ENCODE measurements at regions not wholly inside any gene's neighbourhood (a gene's known extent, or its start where the extent isn't known, plus 50 kb on each side); places are given as distances from the start of the nearest gene placed in this dataset.
"Not testable (repeated sequence)": the region's sequence is repeated elsewhere in the genome, so short reads cannot be mapped to it uniquely, and the experiment has no call there.

GRCh38 chr3:135649361-135649760, 316.2 kb upstream of the PPP2R3A start:
- no peak for DNase-seq (ENCODE audit: low read depth)
- H3K4me3 ChIP-seq (ENCODE audit: low read length): no peak overlapping the region
- TF ChIP-seq, protein P1, sequence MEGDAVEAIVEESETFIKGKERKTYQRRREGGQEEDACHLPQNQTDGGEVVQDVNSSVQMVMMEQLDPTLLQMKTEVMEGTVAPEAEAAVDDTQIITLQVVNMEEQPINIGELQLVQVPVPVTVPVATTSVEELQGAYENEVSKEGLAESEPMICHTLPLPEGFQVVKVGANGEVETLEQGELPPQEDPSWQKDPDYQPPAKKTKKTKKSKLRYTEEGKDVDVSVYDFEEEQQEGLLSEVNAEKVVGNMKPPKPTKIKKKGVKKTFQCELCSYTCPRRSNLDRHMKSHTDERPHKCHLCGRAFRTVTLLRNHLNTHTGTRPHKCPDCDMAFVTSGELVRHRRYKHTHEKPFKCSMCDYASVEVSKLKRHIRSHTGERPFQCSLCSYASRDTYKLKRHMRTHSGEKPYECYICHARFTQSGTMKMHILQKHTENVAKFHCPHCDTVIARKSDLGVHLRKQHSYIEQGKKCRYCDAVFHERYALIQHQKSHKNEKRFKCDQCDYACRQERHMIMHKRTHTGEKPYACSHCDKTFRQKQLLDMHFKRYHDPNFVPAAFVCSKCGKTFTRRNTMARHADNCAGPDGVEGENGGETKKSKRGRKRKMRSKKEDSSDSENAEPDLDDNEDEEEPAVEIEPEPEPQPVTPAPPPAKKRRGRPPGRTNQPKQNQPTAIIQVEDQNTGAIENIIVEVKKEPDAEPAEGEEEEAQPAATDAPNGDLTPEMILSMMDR (IDR thresholded peaks at IDR 0.05; ENCODE audit: insufficient read depth, low read depth, low read length, missing control alignments): no peak

- TF ChIP-seq, protein P1 (IDR thresholded peaks at IDR 0.05; ENCODE audit: insufficient read depth, low read depth, low read length, missing control alignments): no peak
- H3K4me3 ChIP-seq (ENCODE audit: low read length): no peak overlapping the region
- DNase-seq (ENCODE audit: low read depth): no peak
Measured at GRCh38 chr3:135650309-135650708, 315.2 kb upstream of the PPP2R3A start.

- no peak for DNase-seq (ENCODE audit: low read depth)
- TF ChIP-seq, protein P1 (IDR thresholded peaks at IDR 0.05; ENCODE audit: insufficient read depth, low read depth, low read length, missing control alignments): no peak
- H3K4me3 ChIP-seq (ENCODE audit: low read length): no peak overlapping the region
Measured at GRCh38 chr3:135652388-135652787, 313.1 kb upstream of the PPP2R3A start.

DNA sequence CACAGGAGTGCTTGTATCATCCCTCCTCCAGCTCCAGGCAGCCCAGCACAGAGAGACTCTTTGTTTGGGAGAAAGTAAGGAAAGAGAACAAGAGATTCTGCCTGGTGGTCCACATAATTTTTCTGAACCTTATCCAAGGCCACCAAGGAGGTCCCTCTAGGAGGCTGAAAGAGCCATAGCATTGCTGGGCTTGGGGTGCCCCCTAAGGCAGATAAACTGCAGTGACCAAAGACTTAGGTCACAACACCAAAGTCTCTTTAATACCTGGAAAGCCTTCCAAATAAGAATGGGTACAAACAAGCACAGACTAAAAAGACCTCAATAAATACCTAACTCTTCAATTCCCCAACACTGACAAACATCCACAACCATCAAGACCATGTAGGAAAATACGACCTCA, 310.2 kb upstream of the PPP2R3A start:
- H3K4me3 ChIP-seq (ENCODE audit: low read length): no peak overlapping the region
- no peak for DNase-seq (ENCODE audit: low read depth)
- TF ChIP-seq, protein P1 (IDR thresholded peaks at IDR 0.05; ENCODE audit: insufficient read depth, low read depth, low read length, missing control alignments): no peak

DNA sequence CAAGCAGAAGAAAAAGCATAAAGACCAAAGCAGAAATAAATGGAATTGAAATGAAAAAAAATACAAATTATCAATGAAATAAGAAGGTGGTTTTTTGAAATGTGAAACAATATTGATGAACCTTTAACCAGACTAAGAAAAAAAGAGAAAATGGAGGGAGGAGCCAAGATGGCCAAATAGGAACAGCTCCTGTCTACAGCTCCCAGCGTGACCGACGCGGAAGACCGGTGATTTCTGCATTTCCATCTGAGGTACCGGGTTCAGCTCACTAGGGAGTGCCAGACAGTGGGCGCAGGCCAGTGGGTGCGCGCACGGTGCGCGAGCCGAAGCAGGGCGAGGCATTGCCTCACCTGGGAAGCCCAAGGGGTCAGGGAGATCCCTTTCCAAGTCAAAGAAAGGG, 307.1 kb upstream of the PPP2R3A start:
- not testable (repeated sequence) for DNase-seq (ENCODE audit: low read depth); H3K4me3 ChIP-seq (ENCODE audit: low read length)

DNA sequence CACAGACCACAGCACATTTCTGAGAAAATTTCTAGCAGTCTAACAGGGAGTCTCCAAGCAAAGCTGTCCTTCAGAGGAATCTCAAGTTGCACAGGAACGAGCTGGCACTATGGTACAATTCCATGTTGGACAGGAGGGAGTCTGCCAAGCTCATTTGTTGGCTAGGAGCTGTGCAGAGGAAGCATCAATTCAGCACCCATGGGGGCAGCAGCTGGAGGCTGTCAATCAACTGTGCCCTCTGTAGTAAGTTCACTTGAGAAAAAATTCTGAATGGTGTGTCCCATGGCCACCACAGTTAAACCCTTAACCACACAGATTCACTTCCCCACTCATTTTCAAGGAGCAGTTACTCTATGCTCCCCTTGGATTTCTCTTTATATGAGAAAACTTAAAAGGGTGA, 298.5 kb upstream of the PPP2R3A start:
- H3K4me3 ChIP-seq (ENCODE audit: low read length): no peak overlapping the region
- DNase-seq (ENCODE audit: low read depth): no peak
- TF ChIP-seq, protein P1 (IDR thresholded peaks at IDR 0.05; ENCODE audit: insufficient read depth, low read depth, low read length, missing control alignments): no peak

DNA sequence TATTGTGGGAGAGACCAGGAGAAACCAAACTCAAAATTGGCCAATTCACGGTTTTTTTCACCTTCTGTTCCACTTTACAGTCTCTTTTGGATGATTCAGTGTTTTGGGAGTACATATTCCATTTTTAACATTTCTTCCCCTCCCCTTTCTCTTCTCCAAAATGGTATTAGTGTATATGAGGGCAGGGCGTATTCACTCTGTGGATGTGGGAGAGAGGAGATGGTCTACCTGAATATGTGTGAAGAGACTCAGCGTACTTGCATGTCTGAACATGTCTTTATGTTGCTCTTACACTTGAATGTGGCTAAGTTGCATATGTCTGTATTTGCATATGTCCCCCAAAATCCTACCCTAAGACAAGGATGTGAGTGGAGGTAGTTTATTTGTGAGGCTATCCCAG, 291.0 kb upstream of the PPP2R3A start:
- TF ChIP-seq, protein P1 (IDR thresholded peaks at IDR 0.05; ENCODE audit: insufficient read depth, low read depth, low read length, missing control alignments): no peak
- H3K4me3 ChIP-seq (ENCODE audit: low read length): no peak overlapping the region
- no peak for DNase-seq (ENCODE audit: low read depth)

DNA sequence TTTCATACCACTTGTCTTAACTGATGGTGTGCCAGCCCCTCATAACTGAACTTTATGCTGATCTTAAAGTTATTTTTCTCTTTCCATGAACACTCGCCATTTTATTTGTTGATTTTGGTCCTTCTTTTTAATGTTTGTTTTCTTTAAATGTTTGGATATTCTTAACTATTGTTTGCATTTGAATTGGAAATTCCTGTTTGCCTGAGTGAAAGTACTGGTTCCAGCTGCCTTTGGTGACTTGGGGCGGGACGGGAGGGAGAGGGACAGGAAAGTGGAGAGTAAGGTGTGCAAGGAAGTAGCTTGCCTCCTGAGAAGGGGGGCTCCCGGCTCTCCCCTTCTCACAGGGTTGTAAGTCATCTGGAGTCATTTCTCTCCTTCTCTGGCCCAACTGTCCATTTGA, 287.1 kb upstream of the PPP2R3A start:
- no peak overlapping the region for H3K4me3 ChIP-seq (ENCODE audit: low read length)
- TF ChIP-seq, protein P1 (IDR thresholded peaks at IDR 0.05; ENCODE audit: insufficient read depth, low read depth, low read length, missing control alignments): no peak
- DNase-seq (ENCODE audit: low read depth): no peak

All from epithelial cell of esophagus (primary cell).